SU-DHL-6 (cell line): ENCODE measurements at regions not wholly inside any gene's neighbourhood (a gene's known extent, or its start where the extent isn't known, plus 50 kb on each side); places are given as distances from the start of the nearest gene placed in this dataset.

Experiments used
- H2AFZ ChIP-seq: fragments of 200-600 bp; sonication (generic); 2 replicates; pipeline ENCODE4 v1.6.1; 2014; ENCODE audit warnings: low read depth, mild to moderate bottlenecking, moderate library complexity, mixed read lengths, antibody characterized with exemption, low read length; ENCODE audit not compliant: severe bottlenecking
- H3F3A ChIP-seq: fragments of 200-600 bp; shearing (Covaris generic); 2 replicates; pipeline ENCODE4 v1.6.0; 2016; ENCODE audit warnings: antibody characterized with exemption, mild to moderate bottlenecking; ENCODE audit not compliant: insufficient read depth
- H3K27ac ChIP-seq: fragments of 200-600 bp; sonication (generic); 2 replicates; pipeline ENCODE4 v1.5.1; 2016; ENCODE audit warnings: low read depth, mild to moderate bottlenecking, low read length, moderate library complexity, mixed read lengths
- H3K27me3 ChIP-seq: fragments of 200-600 bp; sonication (generic), shearing (Covaris generic); 2 replicates; pipeline ENCODE4 v1.6.0; 2014; ENCODE audit warnings: mild to moderate bottlenecking, low read length
- H3K36me3 ChIP-seq: fragments of 200-600 bp; sonication (generic); 2 replicates; pipeline ENCODE4 v1.6.1; 2014; ENCODE audit warnings: mild to moderate bottlenecking, low read length, mixed read lengths
- H3K4me2 ChIP-seq: fragments of 300-600, 200-600 bp; shearing (Covaris generic), sonication (generic); 2 replicates; pipeline ENCODE4 v1.6.0; 2014; ENCODE audit warnings: low read length, low read depth, mild to moderate bottlenecking; ENCODE audit not compliant: poor library complexity, severe bottlenecking
- H3K4me3 ChIP-seq: fragments of 200-600 bp; sonication (generic); 2 replicates; pipeline ENCODE4 v1.5.1; 2014; ENCODE audit warnings: antibody characterized with exemption, low read length, mild to moderate bottlenecking, mixed read lengths; ENCODE audit not compliant: insufficient read depth, poor library complexity, severe bottlenecking
- H3K79me2 ChIP-seq: fragments of 200-600 bp; sonication (generic); 2 replicates; pipeline ENCODE4 v1.6.1; 2014; ENCODE audit warnings: mild to moderate bottlenecking, low read length, moderate library complexity; ENCODE audit not compliant: insufficient read depth
- H3K9ac ChIP-seq: fragments of 200-600 bp; sonication (generic); 2 replicates; pipeline ENCODE4 v1.7.0; 2014; ENCODE audit warnings: mild to moderate bottlenecking, low read length
- H3K9me2 ChIP-seq: fragments of 200-600 bp; sonication (generic); replicated peaks from 2 replicates; pipeline ENCODE4 v1.6.1; 2014; ENCODE audit warnings: low read length; ENCODE audit not compliant: insufficient read depth
- H3K9me3 ChIP-seq: fragments of 200-600 bp; sonication (generic); 2 replicates; pipeline ENCODE4 v1.6.1; 2014; ENCODE audit warnings: low read length, mixed read lengths; ENCODE audit not compliant: insufficient read depth
- H4K20me1 ChIP-seq: fragments of 200-600 bp; sonication (generic); 2 replicates; pipeline ENCODE4 v1.6.1; 2014; ENCODE audit warnings: low read depth, mild to moderate bottlenecking, antibody characterized with exemption, low read length, moderate library complexity, mixed read lengths
- EZH2phosphoT487 ChIP-seq: fragments of 200-600 bp; sonication (generic), shearing (Covaris generic); conservative IDR thresholded peaks from 2 replicates; pipeline ENCODE4 v1.6.1; 2018; ENCODE audit warnings: mild to moderate bottlenecking, antibody characterized with exemption, low read length, moderate library complexity, mixed read lengths
- TF ChIP-seq, protein P1 (sequence below): fragments of 200-600 bp; sonication (generic); IDR thresholded peaks from one replicate; pipeline ENCODE4 v1.5.1; 2017; ENCODE audit warnings: antibody characterized with exemption, mild to moderate bottlenecking, low read length, moderate library complexity; ENCODE audit not compliant: insufficient read depth, poor library complexity, severe bottlenecking

DNA sequence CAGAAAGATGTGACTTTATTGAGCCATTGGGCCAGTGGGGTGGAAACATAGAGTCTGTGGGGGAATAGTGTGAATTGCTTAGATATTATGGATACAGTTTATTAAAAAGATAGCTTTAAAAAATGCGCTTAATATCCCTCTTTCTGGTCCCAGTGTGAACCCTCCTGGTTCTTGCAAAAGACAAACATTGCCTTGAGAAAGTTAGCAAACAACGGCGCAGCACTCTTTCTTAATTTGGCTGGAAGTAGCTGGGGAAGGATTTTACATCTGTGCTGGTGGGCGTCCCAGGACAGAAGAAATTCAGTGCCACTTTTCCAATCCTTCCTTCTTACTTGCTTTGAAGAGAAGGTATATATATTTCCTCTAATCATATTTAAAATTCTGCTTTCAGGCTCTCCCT is 191.4 kb upstream of the ZFP64 start:
- Histone ChIP-seq H3K9me2 (no peaks in the 10 kb centered on the region), H3K9me3 (no peaks in the 10 kb centered on the region), H3K36me3 (no peaks in the 10 kb centered on the region), H3K9ac (no peak overlapping the region), H2AFZ (no peak overlapping the region), H3K79me2 (no peaks in the 10 kb centered on the region), H4K20me1 (no peaks in the 10 kb centered on the region), H3K4me2 (no peak overlapping the region), H3K27ac (no peak overlapping the region), H3F3A (no peaks in the 10 kb centered on the region), H3K4me3 (no peak overlapping the region), H3K27me3 (no peaks in the 10 kb centered on the region)
- no peak for TF ChIP-seq EZH2phosphoT487
- TF ChIP-seq, protein P1, sequence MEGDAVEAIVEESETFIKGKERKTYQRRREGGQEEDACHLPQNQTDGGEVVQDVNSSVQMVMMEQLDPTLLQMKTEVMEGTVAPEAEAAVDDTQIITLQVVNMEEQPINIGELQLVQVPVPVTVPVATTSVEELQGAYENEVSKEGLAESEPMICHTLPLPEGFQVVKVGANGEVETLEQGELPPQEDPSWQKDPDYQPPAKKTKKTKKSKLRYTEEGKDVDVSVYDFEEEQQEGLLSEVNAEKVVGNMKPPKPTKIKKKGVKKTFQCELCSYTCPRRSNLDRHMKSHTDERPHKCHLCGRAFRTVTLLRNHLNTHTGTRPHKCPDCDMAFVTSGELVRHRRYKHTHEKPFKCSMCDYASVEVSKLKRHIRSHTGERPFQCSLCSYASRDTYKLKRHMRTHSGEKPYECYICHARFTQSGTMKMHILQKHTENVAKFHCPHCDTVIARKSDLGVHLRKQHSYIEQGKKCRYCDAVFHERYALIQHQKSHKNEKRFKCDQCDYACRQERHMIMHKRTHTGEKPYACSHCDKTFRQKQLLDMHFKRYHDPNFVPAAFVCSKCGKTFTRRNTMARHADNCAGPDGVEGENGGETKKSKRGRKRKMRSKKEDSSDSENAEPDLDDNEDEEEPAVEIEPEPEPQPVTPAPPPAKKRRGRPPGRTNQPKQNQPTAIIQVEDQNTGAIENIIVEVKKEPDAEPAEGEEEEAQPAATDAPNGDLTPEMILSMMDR = no peak

DNA sequence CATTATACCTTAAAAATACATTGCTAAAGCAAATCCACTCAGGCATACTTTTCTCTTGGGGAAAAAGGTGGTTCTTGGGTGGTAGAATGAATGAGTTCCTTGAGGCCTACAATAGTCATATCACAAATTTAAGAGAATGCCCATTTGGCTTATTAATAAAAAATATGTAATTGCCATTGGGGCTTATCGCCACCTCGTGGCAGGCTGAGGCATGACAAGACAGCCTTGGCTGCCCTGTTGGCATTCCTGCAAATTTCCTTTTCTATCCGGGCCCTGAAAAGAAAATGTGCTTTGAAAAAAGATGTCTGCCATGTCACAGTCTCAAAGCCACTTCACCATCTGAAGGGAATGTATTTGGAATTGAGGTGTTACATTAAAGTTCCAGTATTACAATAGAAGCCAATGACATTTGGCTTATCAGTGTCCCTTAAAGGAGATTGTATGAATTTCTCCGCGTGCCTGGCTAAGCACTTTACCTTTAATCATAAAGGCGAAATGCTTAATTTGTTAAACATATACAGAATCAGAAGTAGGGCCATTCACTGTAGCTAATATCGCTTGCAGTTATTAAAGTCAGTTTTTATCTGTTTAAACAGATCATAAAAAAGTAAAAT is 188.3 kb upstream of the ZFP64 start:
- H2AFZ ChIP-seq = no peak overlapping the region
- no peaks in the 10 kb centered on the region for H3F3A ChIP-seq
- H3K79me2 ChIP-seq = no peaks in the 10 kb centered on the region
- H3K27ac ChIP-seq = no peak overlapping the region
- no peaks in the 10 kb centered on the region for H3K27me3 ChIP-seq
- no peaks in the 10 kb centered on the region for H3K9me2 ChIP-seq
- no peaks in the 10 kb centered on the region for H3K9me3 ChIP-seq
- no peak overlapping the region for H3K4me3 ChIP-seq
- TF ChIP-seq, protein P1 = peak; percentile 83
- no peak for TF ChIP-seq EZH2phosphoT487
- no peaks in the 10 kb centered on the region for H4K20me1 ChIP-seq
- H3K4me2 ChIP-seq = no peak overlapping the region
- no peak overlapping the region for H3K9ac ChIP-seq
- H3K36me3 ChIP-seq = no peaks in the 10 kb centered on the region

DNA sequence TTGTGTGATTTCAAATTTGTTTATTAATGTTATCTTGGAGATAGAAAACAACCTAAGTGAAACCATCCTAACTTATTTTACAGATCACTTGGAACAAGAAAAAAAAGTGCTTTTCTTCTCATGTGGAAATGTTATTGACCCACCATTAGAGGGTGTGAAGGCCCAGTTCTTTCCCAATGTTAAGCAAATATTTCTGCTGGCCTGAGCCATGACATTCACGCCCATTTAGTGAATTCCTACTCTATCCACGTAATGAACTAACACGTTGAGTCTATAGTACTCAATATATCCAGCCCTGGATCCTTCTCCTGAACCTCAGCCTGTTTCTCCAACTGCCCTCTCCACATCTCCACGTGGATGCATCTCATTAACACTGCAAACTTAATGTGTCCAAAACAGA is 180.6 kb upstream of the ZFP64 start:
- no peaks in the 10 kb centered on the region for H3K79me2 ChIP-seq
- no peak overlapping the region for H2AFZ ChIP-seq
- H4K20me1 ChIP-seq = no peaks in the 10 kb centered on the region
- H3K4me2 ChIP-seq = no peak overlapping the region
- no peak overlapping the region for H3K9ac ChIP-seq
- H3K36me3 ChIP-seq = no peaks in the 10 kb centered on the region
- no peaks in the 10 kb centered on the region for H3K9me2 ChIP-seq
- TF ChIP-seq EZH2phosphoT487 = no peak
- TF ChIP-seq, protein P1 = no peak
- no peak overlapping the region for H3K27ac ChIP-seq
- H3K4me3 ChIP-seq = no peak overlapping the region
- H3K9me3 ChIP-seq = no peaks in the 10 kb centered on the region
- no peaks in the 10 kb centered on the region for H3K27me3 ChIP-seq
- no peaks in the 10 kb centered on the region for H3F3A ChIP-seq
